IMR-90 (cell line): ENCODE measurements at regions not wholly inside any gene's neighbourhood (a gene's known extent, or its start where the extent isn't known, plus 50 kb on each side); places are given as distances from the start of the nearest gene placed in this dataset.

Experiments used
- ATAC-seq: fragments of 200-7000 bp; cut with Tn5 transposase; 2 replicates; pipeline ENCODE4 v1.9.1; 2020; ENCODE audit warnings: low read depth, mild to moderate bottlenecking, moderate library complexity
- BruUV-seq: library from RNA; stranded (reverse); fragments of 400-500 nt; replicated peaks from 2 replicates; lab custom pipeline; 2021; lab: Mats Ljungman, UMichigan
- CTCF ChIA-PET: fragments of 300-600 bp; formaldehyde crosslinking; extraction: SDS; loops from one replicate; lab custom pipeline; 2021; ENCODE audit warnings: antibody characterized with exemption; lab: Yijun Ruan, JAX
- POLR2A ChIA-PET: fragments of 300-600 bp; sonication (Branson Sonifier 250); formaldehyde crosslinking; loops from one replicate; lab custom pipeline; 2022; ENCODE audit warnings: antibody characterized with exemption; ENCODE audit not compliant: unreplicated experiment; lab: Charles Lee
- DNase-seq: peaks from one replicate; pipeline ENCODE4 v3.0.0; 2013
- H2AFZ ChIP-seq: replicated peaks from 2 replicates; pipeline ENCODE3; 2013; ENCODE audit warnings: low read length, mild to moderate bottlenecking; ENCODE audit not compliant: poor library complexity
- H2AK5ac ChIP-seq: 2 replicates; pipeline ENCODE4 v1.6.1; 2013; ENCODE audit warnings: low read depth, low read length, inconsistent platforms
- H2AK9ac ChIP-seq: replicated peaks from 2 replicates; pipeline ENCODE3; 2013; ENCODE audit warnings: mild to moderate bottlenecking, low read depth, low read length, moderate library complexity; ENCODE audit not compliant: poor library complexity
- H2BK120ac ChIP-seq: 2 replicates; pipeline ENCODE4 v1.6.1; 2013; ENCODE audit warnings: low read depth, low read length, inconsistent platforms
- H2BK15ac ChIP-seq: 3 replicates; pipeline ENCODE4 v1.6.1; 2013; ENCODE audit warnings: low read depth, low read length, inconsistent platforms
- H2BK20ac ChIP-seq: 2 replicates; pipeline ENCODE4 v1.6.1; 2013; ENCODE audit warnings: low read depth, mild to moderate bottlenecking, inconsistent platforms, low read length, moderate library complexity
- H2BK5ac ChIP-seq: 2 replicates; pipeline ENCODE4 v1.6.1; 2013; ENCODE audit warnings: mild to moderate bottlenecking, low read depth, low read length, inconsistent platforms; ENCODE audit not compliant: poor library complexity, severe bottlenecking
- H3K14ac ChIP-seq: replicated peaks from 2 replicates; pipeline ENCODE4 v1.6.1; 2013; ENCODE audit warnings: low read depth, low read length, inconsistent platforms
- H3K18ac ChIP-seq: 2 replicates; pipeline ENCODE4 v1.6.1; 2013; ENCODE audit warnings: low read depth, low read length, control low read depth
- H3K23ac ChIP-seq: 2 replicates; pipeline ENCODE4 v1.6.1; 2013; ENCODE audit warnings: low read depth, low read length, inconsistent platforms
- H3K27ac ChIP-seq: 2 replicates; pipeline ENCODE4 v1.5.1; 2013; ENCODE audit warnings: mild to moderate bottlenecking, control low read depth, low read length; ENCODE audit not compliant: insufficient read depth
- H3K27me3 ChIP-seq: 2 replicates; pipeline ENCODE4 v1.6.1; 2013; ENCODE audit warnings: low read length; ENCODE audit not compliant: control insufficient read depth, insufficient read depth
- H3K36me3 ChIP-seq: 2 replicates; pipeline ENCODE4 v1.6.1; 2013; ENCODE audit warnings: low read length, mixed read lengths; ENCODE audit not compliant: control insufficient read depth, insufficient read depth
- H3K4ac ChIP-seq: 2 replicates; pipeline ENCODE4 v1.6.1; 2013; ENCODE audit warnings: low read depth, low read length, inconsistent platforms
- H3K4me1 ChIP-seq: 2 replicates; pipeline ENCODE4 v1.6.1; 2013; ENCODE audit warnings: low read length, mixed read lengths; ENCODE audit not compliant: control insufficient read depth, insufficient read depth
- H3K4me2 ChIP-seq: 2 replicates; pipeline ENCODE4 v1.6.1; 2013; ENCODE audit warnings: low read depth, mild to moderate bottlenecking, control low read depth, low read length, moderate library complexity
- H3K4me3 ChIP-seq: 2 replicates; pipeline ENCODE4 v1.5.1; 2013; ENCODE audit warnings: low read depth, mild to moderate bottlenecking, control low read depth, low read length, moderate library complexity; ENCODE audit not compliant: insufficient read depth
- H3K56ac ChIP-seq: 2 replicates; pipeline ENCODE4 v1.6.1; 2013; ENCODE audit warnings: low read length, inconsistent platforms; ENCODE audit not compliant: insufficient read depth; ENCODE audit errors: extremely low read depth
- H3K79me1 ChIP-seq, 2 experiments: 2 replicates each; pipeline ENCODE4 v1.6.1; 2013; ENCODE audit warnings: low read length in 2 of 2, inconsistent platforms in 1 of 2, low read depth in 1 of 2
- H3K9ac ChIP-seq: 2 replicates; pipeline ENCODE4 v1.6.1; 2013; ENCODE audit warnings: low read depth, low read length, control low read depth
- H3K9me1 ChIP-seq: 2 replicates; pipeline ENCODE4 v1.6.1; 2013; ENCODE audit warnings: low read length, inconsistent platforms; ENCODE audit not compliant: insufficient read depth
- H3K9me3 ChIP-seq: 2 replicates; pipeline ENCODE4 v1.6.1; 2013; ENCODE audit warnings: low read length; ENCODE audit not compliant: control insufficient read depth, insufficient read depth
- H4K20me1 ChIP-seq: 2 replicates; pipeline ENCODE4 v1.6.1; 2013; ENCODE audit warnings: low read length, inconsistent platforms; ENCODE audit not compliant: insufficient read depth
- H4K5ac ChIP-seq: 2 replicates; pipeline ENCODE4 v1.6.1; 2013; ENCODE audit warnings: mild to moderate bottlenecking, low read depth, low read length, control low read depth
- H4K8ac ChIP-seq, 2 experiments: 2 replicates each; pipeline ENCODE4 v1.6.1; 2013; ENCODE audit warnings: low read depth in 2 of 2, low read length in 2 of 2, control low read depth in 1 of 2, inconsistent platforms in 1 of 2
- H4K91ac ChIP-seq: 2 replicates; pipeline ENCODE4 v1.6.1; 2013; ENCODE audit warnings: low read depth, low read length, inconsistent platforms; ENCODE audit not compliant: insufficient read depth
- BHLHE40 ChIP-seq: fragments of 150-350 bp; IDR thresholded peaks from 2 replicates; pipeline ENCODE4 v1.6.1; 2016; ENCODE audit warnings: mild to moderate bottlenecking, low read depth, low read length
- CHD1 ChIP-seq: IDR thresholded peaks from 2 replicates; pipeline ENCODE4 v1.6.1; 2012; ENCODE audit warnings: low read depth, low read length, improper control_type of control experiment
- MAFK ChIP-seq: IDR thresholded peaks from 2 replicates; pipeline ENCODE4 v1.6.1; 2012; ENCODE audit warnings: low read depth, low read length, improper control_type of control experiment
- MXI1 ChIP-seq: IDR thresholded peaks from 2 replicates; pipeline ENCODE4 v1.6.1; 2012; ENCODE audit warnings: low read depth, mild to moderate bottlenecking, low read length, moderate library complexity, borderline replicate concordance
- NFE2L2 ChIP-seq: fragments of 150-350 bp; IDR thresholded peaks from 2 replicates; pipeline ENCODE4 v1.6.1; 2016; ENCODE audit warnings: low read depth, mild to moderate bottlenecking, low read length
- POLR2A ChIP-seq: IDR thresholded peaks from 2 replicates; pipeline ENCODE4 v1.6.1; 2012; ENCODE audit warnings: mild to moderate bottlenecking, low read depth, low read length
- RFX5 ChIP-seq: IDR thresholded peaks from 2 replicates; pipeline ENCODE4 v1.8.0; 2012; ENCODE audit warnings: low read depth, mild to moderate bottlenecking, low read length, moderate library complexity
- dilution Hi-C: fragments of 300-500 bp; cut with HindIII; formaldehyde crosslinking; loops from one replicate; pipeline ENCODE4 v1.14.3; 2018; ENCODE audit warnings: low sequenced_read_pairs; ENCODE audit not compliant: unreplicated experiment
- in situ Hi-C: fragments of 300-500 bp; cut with MboI; formaldehyde crosslinking; loops from 3 replicates; pipeline ENCODE4 v1.14.3; 2019; ENCODE audit warnings: low sequenced_read_pairs, inconsistent platforms, mixed read lengths
- intact Hi-C: fragments of 100-400 bp; cut with micrococcal nuclease; formaldehyde crosslinking; loops from 2 replicates; pipeline ENCODE4 v1.10.0; 2022

- H2AK9ac ChIP-seq: no peak overlapping the region
- H3K4ac ChIP-seq: no peak overlapping the region
- no peaks in the 10 kb centered on the region for H4K20me1 ChIP-seq
- H2AK5ac ChIP-seq: no peak overlapping the region
- no peak overlapping the region for H3K18ac ChIP-seq
- H3K4me2 ChIP-seq: no peak overlapping the region
- H3K9me1 ChIP-seq: no peaks in the 10 kb centered on the region
- no peak overlapping the region for H3K56ac ChIP-seq
- intact Hi-C loops (loop anchor here (10.0 kb wide), 1 partner anchor 1610 kb away; no protein-coding TSS in a partner anchor), dilution Hi-C loops (no loop called here), in situ Hi-C loops (no loop called here)
- no peak overlapping the region for H2BK120ac ChIP-seq
- ChIA-PET POLR2A (no interaction called here), CTCF (no interaction called here)
- no peak overlapping the region for H3K23ac ChIP-seq
- no peak for ATAC-seq
- no TSS peak for BruUV-seq
- peaks cover 4% of the 10 kb centered on the region for H3K9me3 ChIP-seq
- no peaks in the 10 kb centered on the region for H3K27me3 ChIP-seq
- no peak overlapping the region for H3K9ac ChIP-seq
- no peaks in the 10 kb centered on the region for H3K4me1 ChIP-seq
- no peak for DNase-seq
- H3K36me3 ChIP-seq: no peaks in the 10 kb centered on the region
- H3K79me1 ChIP-seq: no peaks in the 10 kb centered on the region
- H2BK20ac ChIP-seq: no peak overlapping the region
- H2AFZ ChIP-seq: no peak overlapping the region
- no peak overlapping the region for H4K5ac ChIP-seq
- H2BK5ac ChIP-seq: no peak overlapping the region
- H3K27ac ChIP-seq: no peak overlapping the region
- TF ChIP-seq MAFK (no peak), CHD1 (no peak), RFX5 (no peak), NFE2L2 (no peak), BHLHE40 (no peak), POLR2A (no peak), MXI1 (no peak)
- no peak overlapping the region for H3K14ac ChIP-seq
- H4K91ac ChIP-seq: no peak overlapping the region
- no peak overlapping the region for H2BK15ac ChIP-seq
- no peak overlapping the region for H3K4me3 ChIP-seq
- H4K8ac ChIP-seq: no peak overlapping the region
These were observed 943.2 kb downstream of the PCDH17 start for GRCh38 chr13:58574791-58575190.
